GM19025 (cell line): ENCODE measurements at regions not wholly inside any gene's neighbourhood (a gene's known extent, or its start where the extent isn't known, plus 50 kb on each side); places are given as distances from the start of the nearest gene placed in this dataset.
"Not testable (repeated sequence)": the region's sequence is repeated elsewhere in the genome, so short reads cannot be mapped to it uniquely, and the experiment has no call there.

Experiments used
- ATAC-seq: cut with Tn5 transposase; IDR thresholded peaks from one replicate; pipeline ENCODE4 v1.9.1; 2021; ENCODE audit warnings: mild to moderate bottlenecking, low read depth, moderate library complexity; ENCODE audit not compliant: unreplicated experiment

DNA sequence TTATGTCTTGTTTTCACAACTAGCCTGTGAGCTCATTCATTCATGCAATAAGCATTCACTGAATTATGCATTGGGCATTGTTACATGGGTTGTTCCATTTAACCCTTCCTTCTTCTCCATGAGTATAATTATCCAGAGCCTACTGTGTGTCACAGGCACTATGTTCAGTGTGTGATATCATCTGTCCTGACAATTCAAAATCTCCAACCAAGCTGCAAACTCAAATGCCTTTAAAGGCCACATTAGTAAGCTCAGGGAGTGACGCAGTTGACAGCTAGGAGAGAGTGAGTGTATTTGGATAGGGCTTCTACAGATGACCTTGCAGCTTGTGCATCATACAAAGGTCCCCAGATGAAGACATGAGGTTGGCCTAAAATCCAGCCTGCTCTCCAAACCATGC, 289.5 kb downstream of the OMA1 start:
- ATAC-seq = no peak

DNA sequence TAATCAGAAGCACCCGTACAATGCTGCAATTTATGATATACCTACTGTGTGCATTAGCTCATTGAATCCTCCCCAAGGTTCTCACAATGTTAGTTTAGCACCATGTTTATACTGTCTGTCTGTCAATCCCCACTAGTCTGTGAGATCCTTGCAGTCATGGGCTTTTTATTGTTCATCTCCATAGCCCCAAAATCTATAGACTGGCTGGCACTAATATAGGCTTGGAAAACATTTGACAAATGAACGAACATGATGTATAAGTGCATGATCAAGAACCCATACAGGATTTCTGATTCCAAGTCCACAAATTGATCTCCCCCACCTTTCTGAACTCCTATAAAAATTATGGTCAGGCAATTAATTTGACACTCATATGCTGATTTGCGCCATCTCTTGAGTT, 290.0 kb downstream of the OMA1 start:
- ATAC-seq = no peak

DNA sequence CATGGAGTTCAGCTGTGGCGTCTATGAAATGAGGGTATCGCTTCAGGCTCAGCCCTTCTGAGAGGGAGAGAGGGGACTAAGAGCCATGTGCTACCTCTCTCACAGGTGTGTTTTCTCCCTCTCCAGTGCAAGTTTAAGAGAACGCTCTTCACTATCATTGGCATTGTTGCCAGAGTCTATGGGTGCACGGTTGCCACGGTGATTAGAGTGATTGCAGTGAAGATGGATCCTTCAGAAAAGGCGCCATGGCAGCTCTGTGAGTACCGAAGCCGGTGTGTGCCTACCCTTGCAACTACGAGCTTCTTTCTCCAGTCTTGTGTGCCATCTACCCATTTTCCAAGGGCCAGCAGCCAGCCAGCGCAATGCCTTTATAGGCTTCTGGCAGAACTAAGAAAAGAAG, 290.5 kb downstream of the OMA1 start:
- no peak for ATAC-seq

DNA sequence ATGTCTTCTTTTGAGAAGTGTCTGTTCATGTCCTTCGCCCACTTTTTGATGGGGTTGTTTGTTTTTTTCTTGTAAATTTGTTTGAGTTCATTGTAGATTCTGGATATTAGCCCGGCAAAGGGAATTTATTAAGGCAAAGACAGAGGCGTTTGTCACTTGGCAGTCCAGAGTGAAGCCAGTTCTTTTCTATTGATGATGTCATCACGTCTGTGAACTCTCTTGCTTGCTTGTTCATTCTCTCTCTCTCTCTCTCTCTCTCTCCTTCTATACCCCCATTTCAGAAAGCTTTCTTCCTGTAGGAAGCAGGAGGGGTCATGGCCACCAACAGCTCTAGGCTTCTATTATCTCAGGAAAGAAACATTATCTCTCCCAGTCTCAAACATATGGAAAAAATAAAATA, 291.3 kb downstream of the OMA1 start:
- no peak for ATAC-seq

DNA sequence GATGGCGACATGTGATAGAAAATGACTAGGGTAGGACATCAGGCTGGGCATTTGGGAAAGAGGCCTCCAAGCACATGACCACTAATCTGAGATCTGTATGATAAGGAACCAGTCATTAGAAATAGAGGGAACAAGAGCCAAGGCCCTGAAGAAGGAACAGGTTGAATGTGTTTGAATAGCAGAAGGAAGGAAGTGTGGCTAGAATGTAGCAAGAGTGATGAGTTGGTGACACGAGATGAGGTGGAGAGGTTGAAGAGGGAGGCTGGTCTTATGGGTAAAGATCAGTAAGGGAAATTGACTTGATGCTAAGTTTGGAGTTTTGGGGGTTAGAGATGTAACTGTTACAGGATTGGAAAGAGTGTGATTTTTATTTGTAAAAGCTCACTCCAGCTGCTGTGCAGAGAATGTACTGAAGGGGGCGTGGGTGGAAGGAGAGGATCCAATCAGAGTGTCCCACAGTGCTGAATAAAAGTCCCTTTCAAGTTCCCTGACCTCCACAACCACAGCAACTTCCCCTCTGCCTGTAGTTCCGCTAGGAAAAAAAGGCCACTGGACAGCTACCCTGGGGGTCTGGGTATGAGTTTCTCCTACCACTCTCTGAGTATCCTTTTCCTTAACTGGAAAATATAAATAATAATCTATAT, 295.0 kb downstream of the OMA1 start:
- ATAC-seq = no peak

DNA sequence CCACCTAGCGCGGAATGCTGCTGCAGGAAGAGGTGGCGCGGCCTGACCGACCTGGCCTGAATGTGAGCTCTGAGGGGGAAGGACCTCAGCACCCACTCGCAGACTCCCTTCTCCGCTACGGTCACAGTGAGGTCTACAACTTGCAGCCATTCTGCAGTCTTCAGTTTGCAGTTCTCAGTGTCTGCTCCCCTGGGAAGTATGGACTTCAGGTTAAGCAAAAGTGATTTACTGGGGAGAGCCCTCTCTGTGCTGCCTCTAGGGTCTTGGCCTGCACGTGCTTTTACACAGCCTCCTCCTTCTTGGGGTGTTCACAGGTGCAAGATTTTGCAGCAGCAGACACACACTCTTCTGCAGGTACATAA, 296.0 kb downstream of the OMA1 start:
- ATAC-seq = no peak

DNA sequence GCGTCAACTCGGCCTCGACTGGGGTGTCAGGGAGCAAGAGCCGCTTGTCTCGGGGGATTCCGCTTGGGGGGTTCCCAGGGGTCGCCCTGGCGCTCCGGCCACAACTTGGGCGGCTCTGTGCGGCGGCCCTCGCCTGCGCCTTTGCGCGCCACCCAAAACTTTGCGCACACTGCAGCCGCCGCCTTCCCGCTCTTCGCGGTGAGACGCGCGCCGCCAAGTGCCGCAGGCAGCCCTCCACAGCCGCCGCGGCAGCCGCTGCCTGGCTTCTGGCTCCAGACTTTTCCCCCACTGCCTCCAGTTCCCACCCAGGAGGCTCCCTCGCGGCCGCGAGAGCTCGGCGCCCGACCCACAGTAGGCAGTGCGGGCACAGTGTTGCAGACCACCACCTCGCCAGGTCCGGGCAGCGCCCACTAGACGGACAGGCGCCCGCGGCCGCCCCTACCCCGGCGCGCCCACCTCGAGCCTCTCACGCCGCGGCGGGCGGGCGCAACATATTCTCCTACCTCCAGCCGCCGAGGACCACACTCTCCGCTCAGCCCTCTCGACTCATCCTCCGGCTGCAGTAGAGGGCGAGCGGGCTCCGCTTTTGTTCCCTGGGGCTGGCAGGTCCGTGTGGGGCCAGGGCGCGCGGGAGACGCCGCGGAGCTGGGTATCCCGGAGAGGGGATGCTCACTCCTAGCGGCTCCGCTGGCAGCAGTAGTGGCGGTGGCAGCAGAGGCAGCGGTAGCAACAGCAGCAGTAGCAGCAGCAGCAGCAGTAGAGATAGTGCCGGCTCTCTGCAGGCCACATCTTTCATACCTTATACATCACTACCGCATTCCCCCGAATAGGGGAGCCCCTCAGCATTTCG, 296.6 kb downstream of the OMA1 start:
- ATAC-seq = no peak

DNA sequence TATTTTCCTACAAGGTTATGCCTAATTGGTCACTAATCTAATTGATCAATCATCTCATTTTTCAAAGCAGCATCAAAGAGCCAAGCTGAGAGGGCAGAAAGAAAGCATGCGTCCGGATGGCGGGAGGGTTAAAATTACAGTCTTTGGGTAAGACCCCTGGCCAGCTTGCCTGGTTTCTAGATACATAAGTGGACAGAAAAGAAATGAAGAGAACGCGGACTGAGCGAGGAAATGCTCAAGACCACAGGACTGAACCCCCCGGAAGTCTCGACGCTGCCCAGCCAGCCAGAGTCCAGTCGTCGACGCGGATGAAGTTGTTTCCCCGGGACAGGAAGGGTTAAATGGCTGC, 297.2 kb downstream of the OMA1 start:
- no peak for ATAC-seq

DNA sequence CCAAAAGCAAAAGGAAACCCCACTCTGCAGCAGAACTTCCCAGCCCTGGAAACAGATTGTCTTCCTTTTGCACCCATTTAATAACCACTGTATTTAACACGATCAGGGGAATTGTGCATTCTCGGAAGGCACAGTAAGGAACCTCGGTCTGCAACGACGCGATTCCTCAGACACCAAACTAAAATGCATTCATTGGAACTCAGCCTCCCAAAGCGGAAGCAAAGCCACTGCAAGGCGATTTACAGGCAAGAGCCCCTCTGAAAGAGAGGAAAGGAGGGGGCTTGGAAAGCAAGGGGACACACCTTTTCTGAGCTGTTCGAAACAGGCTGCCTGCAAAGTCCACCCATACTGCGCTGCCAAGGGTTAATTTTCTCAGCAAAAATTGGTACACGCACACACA, 297.7 kb downstream of the OMA1 start:
- no peak for ATAC-seq

DNA sequence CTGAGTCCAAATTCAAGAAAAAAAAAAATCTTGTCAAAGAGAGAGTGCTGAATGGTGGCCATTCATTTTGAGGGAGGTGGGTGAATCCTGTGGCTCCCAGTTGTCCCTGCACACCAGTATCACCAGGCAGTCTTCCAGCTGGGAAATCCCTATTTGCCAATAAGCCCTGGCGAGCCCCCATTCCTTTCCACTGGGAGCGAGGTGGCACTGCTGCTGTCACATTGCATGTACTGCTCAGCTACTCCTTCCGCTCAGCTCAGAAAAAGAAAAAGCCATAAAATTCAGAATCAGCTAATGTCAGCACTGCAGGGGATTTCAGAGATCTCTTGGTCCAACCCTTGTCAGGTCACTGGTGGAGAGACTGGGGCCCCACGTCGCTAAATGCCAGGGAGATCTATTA, 298.5 kb downstream of the OMA1 start:
- ATAC-seq = no peak

DNA sequence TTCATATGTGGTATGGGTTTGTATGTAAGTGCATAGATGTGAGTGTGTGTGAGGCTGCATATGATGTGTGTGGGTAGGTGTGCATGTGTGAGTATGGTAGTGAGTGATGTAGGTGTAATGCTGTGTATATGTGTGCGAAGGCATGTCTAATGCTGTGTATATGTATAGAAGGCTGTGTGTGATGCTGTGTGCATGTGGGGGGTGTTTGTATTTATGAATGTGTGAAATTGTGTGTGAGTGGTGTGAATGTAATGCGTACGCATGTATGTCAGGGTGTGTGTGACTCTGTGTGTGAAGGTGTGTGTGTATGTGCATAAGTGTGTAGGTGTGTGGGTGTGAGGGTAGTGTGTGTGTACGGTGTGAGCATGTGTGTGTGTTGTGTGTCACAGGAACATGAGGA, 300.0 kb downstream of the OMA1 start:
- no peak for ATAC-seq

DNA sequence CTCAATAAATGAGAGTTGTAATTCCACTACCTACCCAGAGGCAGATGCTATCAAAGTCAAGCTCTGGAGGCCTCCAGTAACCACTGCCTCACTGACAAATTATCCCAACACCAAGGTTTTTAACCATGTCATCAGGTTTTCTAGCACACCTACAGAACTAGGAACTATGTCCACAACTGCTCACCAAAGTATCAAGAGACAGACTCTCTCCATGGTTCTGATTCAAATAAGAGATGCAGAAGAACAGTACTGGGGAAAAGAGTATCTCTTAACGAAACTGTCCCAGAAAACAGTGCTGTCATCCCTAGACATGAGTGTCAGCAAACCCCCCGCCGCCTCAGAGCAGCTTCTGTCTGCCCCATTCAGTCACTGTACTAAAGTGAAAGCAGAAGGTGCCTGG, 301.7 kb downstream of the OMA1 start:
- ATAC-seq = no peak

DNA sequence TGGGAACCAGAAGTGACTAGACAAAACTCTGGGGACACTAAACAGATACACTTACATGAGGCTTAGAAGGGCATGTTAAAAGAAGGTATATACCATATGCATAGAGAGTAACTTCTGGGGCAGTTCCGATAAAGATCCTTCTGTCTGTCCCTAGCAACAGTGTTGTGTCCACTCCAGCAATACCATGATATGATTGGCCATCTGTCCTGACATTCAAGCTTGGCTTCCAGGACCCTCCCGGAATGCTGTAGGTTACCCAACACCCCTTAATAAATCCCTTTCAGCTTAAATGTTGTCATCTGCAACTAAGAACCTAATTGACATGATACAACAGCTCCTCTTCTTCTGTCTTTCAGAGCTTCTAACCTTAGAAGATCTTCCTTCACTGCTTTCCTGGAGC, 307.7 kb downstream of the OMA1 start:
- no peak for ATAC-seq

DNA sequence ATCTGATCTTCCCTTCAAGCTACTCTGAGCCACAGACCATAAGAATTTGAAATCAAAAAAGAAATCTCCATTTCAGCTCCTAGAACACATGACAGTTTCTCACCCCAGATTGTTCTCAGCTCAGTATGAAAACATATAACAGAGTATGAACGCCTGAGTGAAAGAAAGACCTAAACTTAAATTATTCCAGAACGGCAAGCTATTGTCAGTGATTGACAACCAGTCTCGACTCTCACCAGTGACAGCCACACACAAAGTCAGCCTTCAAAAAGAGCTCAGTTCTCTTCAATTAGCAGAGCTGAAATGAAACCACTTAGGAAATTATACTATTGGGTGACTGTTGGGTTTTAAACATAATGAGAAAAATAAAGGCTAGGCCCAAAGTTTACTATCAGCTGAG, 312.8 kb downstream of the OMA1 start:
- ATAC-seq = no peak

DNA sequence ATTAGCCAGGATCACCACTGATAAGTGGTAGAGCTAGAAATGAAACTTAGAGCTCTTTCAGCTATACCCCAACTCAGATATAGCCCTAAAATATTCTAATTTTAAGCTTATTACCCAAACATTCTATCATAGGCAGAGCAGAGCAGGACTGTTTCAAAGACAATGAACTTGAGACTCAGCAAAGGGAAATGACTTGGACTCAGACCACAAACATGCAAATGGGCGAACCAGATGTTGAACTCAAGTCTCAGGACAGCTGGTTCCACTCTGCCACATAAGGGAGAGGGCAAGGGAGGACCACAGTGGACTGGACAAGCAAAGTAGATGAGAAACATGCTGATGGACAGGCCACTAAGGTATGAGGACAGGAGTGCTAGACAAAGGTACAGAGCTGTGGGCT, 315.3 kb downstream of the OMA1 start:
- no peak for ATAC-seq

DNA sequence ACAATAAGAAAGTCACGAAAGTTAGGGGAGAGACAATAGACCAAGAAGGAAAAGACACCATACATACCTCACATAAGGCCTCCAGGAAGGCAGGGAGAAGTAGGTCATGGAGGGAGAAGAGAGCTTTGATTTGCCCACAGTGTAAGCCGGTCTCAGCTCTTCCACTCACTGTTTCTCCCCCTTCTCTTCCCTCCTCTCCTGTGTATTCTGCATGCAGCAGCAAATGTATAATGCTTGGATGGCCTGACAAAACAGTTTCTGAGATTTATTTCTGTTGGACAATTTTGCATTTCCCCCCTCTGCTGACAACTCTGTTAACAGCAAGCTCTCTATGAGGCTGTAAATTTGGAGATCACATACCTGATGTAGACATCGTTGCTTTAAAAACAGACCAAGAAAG, 318.9 kb downstream of the OMA1 start:
- ATAC-seq = no peak

DNA sequence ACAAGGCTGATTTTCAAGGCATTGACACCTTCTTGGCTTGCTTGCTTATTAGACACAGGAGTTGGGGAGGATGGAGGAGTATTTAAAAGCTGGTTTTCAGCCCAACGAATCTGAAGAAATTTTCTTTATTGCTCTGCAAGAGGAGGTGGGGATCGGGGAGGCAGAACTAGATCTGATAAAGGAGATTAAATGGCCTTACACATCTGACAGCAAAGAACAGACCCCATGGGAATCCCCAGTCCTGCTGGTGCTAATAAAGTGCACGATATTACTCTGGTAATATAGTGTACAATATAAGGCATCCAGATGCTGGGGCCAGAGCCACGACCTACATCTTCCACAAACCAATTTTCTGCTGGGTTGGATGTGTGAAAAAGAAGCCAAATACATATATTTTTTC, 323.0 kb downstream of the OMA1 start:
- no peak for ATAC-seq

DNA sequence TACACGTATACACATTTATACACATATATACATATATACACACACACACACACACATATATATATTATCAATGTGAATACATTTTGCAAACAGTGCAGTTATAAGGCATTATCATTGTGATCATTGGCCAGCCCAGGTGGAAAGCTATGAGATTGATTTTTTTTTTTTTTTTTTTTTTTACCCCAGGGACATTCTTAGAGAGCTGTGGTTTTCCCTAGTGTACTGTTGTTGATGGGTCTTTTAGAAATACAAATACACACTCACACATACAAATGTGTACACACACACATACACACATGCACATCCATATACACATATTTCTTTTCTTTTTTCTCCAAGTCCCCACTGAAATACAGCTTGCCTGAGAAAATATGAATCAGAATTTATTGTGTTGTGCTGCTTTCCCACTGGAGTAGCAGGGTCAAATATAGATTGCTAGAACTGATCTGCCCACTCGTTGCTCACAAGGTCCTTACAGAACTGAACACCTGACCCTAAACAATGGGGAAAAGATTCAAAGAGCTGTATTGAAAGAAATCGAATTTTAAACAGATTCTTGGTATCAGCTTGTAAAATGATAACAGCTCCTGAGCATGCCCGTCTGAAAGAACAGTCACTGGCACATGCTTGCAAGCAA, 325.6 kb downstream of the OMA1 start:
- ATAC-seq = no peak

DNA sequence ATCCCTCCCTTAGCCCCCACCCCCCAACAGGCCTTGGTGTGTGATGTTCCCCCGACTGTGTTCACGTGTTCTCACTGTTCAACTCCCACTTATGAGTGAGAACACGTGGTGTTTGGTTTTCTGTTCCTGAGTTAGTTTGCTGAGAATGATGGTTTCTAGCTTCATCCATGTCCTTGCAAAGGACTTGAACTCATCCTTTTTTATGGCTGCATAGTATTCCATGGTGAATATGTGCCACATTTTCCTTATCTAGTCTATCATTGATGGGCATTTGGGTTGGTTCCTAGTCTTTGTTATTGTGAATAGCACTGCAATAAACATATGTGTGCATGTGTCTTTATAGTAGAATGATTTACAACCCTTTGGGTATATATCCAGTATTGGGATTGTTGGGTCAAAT, 330.4 kb downstream of the OMA1 start:
- ATAC-seq = not testable (repeated sequence)

DNA sequence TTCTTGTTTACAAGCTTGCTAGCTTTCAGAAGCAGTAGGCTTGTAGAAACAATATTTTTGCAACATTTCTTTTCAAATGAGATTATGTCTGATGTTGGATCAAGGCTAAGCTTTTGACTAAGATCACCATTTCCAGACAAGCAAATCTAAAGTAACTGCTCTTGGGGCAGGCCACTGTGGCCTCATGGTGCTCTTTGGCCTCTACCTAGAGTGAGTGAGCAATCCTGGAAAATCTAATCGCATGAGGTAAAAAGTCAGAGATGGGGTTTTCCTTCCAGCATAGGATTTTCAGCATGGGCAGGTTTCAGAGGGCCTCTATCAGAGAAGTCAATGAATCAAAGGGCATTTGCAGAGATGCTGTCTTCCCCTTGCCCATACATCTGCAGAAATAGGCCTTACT, 331.9 kb downstream of the OMA1 start:
- ATAC-seq = no peak

DNA sequence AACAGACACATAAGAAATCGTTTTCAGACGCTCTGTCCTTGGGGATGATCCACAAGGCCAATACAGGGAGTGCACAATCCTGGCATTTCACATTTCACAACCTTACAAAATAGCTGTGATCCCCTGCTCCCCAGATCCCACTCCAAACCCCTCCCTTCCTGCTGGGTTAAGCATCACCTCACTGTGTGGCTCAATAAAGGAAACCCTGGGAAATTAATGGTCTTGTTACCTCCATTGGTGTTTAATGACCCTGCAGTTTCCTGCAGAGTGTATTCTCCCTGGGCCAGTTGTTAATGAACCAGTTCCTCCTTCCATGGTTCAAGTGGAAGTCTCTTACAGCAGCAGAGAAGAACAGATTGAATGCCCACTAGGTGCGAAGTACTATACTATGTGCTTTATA, 334.7 kb downstream of the OMA1 start:
- no peak for ATAC-seq

DNA sequence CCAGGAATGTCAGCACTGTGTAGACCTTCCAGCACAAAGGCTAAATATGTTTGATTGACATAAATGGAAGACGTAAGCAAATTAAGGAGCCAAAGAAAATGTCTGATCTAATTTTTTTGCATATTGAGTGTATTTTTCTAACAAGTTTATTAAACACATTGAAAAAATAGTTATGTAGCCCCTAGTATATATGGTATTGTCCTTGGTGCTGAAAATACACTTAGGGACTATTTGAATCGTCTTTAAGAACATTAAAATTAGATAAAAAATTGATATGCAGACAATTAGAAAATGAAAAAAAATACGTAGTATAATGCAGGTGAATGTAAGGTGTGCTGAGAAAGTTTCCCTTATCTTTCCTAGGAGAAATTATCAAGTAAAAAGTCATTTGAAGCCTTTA, 337.0 kb downstream of the OMA1 start:
- no peak for ATAC-seq
